ENCODE measurements at regions not wholly inside any gene's neighbourhood (a gene's known extent, or its start where the extent isn't known, plus 50 kb on each side); places are given as distances from the start of the nearest gene placed in this dataset.

- Mint-ChIP-seq H3K27ac (no peak overlapping the region), H3K9me3 (no peaks in the 10 kb centered on the region), H3K27me3 (ENCODE audit: low read depth) (no peaks in the 10 kb centered on the region), H3K36me3 (ENCODE audit: insufficient read depth in 1 of 3, low read depth in 3 of 3) (no peaks in the 10 kb centered on the region), H3K4me1 (no peaks in the 10 kb centered on the region), H3K4me3 (no peak overlapping the region)
- H3K23ac ChIP-seq (ENCODE audit: insufficient read length, low read depth, low read length): no peak overlapping the region
- H4K5ac ChIP-seq (ENCODE audit: insufficient read length, low read depth, low read length): no peak overlapping the region
- no peak overlapping the region for H2AK5ac ChIP-seq (ENCODE audit: insufficient read length, low read length)
- H3K23me2 ChIP-seq (ENCODE audit: insufficient read length, low read depth, low read length, poor library complexity, severe bottlenecking): no peaks in the 10 kb centered on the region
- TF ChIP-seq, protein P1, sequence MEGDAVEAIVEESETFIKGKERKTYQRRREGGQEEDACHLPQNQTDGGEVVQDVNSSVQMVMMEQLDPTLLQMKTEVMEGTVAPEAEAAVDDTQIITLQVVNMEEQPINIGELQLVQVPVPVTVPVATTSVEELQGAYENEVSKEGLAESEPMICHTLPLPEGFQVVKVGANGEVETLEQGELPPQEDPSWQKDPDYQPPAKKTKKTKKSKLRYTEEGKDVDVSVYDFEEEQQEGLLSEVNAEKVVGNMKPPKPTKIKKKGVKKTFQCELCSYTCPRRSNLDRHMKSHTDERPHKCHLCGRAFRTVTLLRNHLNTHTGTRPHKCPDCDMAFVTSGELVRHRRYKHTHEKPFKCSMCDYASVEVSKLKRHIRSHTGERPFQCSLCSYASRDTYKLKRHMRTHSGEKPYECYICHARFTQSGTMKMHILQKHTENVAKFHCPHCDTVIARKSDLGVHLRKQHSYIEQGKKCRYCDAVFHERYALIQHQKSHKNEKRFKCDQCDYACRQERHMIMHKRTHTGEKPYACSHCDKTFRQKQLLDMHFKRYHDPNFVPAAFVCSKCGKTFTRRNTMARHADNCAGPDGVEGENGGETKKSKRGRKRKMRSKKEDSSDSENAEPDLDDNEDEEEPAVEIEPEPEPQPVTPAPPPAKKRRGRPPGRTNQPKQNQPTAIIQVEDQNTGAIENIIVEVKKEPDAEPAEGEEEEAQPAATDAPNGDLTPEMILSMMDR (conservative IDR thresholded peaks at IDR 0.05): no peak
- no peak overlapping the region for H3K4ac ChIP-seq (ENCODE audit: low read depth, low read length)
- H2BK12ac ChIP-seq (ENCODE audit: insufficient read length, low read depth, low read length): no peak overlapping the region
- no peaks in the 10 kb centered on the region for H3K79me1 ChIP-seq (ENCODE audit: insufficient read depth, low read depth, low read length, poor library complexity, severe bottlenecking)
- H4K8ac ChIP-seq (replicated peaks; ENCODE audit: insufficient read length, low read depth, low read length): no peak overlapping the region
- H2BK20ac ChIP-seq (ENCODE audit: low read depth, low read length, poor library complexity, severe bottlenecking): no peak overlapping the region
- H3K4me1 ChIP-seq (ENCODE audit: insufficient read depth, low read length): no peaks in the 10 kb centered on the region
- H3K14ac ChIP-seq (ENCODE audit: insufficient read depth, low read length): no peak overlapping the region
- H3K56ac ChIP-seq (ENCODE audit: insufficient read length, low read depth, low read length): no peak overlapping the region
- H3K9ac ChIP-seq (ENCODE audit: extremely low read depth, insufficient read length, low read length): no peak overlapping the region
- no peak overlapping the region for H4K91ac ChIP-seq (ENCODE audit: insufficient read length, low read depth, low read length)
- no peak overlapping the region for H2BK5ac ChIP-seq (ENCODE audit: insufficient read length, low read length)
- H3T11ph ChIP-seq (ENCODE audit: low read length): no peak overlapping the region
- no peaks in the 10 kb centered on the region for H3K27me3 ChIP-seq (ENCODE audit: insufficient read depth, low read length)
- H2BK15ac ChIP-seq (ENCODE audit: low read depth, low read length): no peak overlapping the region
- no CpG with 5 or more reads among the region's 1 CpG for WGBS (ENCODE audit: extremely low coverage, insufficient read length, low lambda C conversion rate)
- H4K20me1 ChIP-seq (ENCODE audit: control insufficient read depth, insufficient read depth, insufficient read length): no peaks in the 10 kb centered on the region
- H2AFZ ChIP-seq (ENCODE audit: low read length): no peak overlapping the region
- H3K9me3 ChIP-seq (ENCODE audit: control insufficient read depth, low read depth, low read length): no peaks in the 10 kb centered on the region
- H3K4me2 ChIP-seq (ENCODE audit: insufficient read depth, insufficient read length, low read length): no peak overlapping the region
- H3K27ac ChIP-seq (ENCODE audit: insufficient read length, low read depth, low read length): no peak overlapping the region
- H3K79me2 ChIP-seq (ENCODE audit: insufficient read depth, low read length): no peaks in the 10 kb centered on the region
- no peak overlapping the region for H2BK120ac ChIP-seq (ENCODE audit: low read depth, low read length, poor library complexity, severe bottlenecking)
- no peak for DNase-seq
- H3K18ac ChIP-seq (ENCODE audit: insufficient read length, low read depth, low read length): no peak overlapping the region
These were observed 72.3 kb upstream of the CNTLN start for GRCh38 chr9:17062497-17062896.
